HG03097 (cell line): ENCODE measurements at regions not wholly inside any gene's neighbourhood (a gene's known extent, or its start where the extent isn't known, plus 50 kb on each side); places are given as distances from the start of the nearest gene placed in this dataset.
"Not testable (repeated sequence)": the region's sequence is repeated elsewhere in the genome, so short reads cannot be mapped to it uniquely, and the experiment has no call there.

Experiments used
- ATAC-seq: cut with Tn5 transposase; IDR thresholded peaks from one replicate; pipeline ENCODE4 v1.9.1; 2021; ENCODE audit not compliant: unreplicated experiment, low FRiP score

GRCh38 chr7:65453341-65454030 is 79.8 kb downstream of the ZNF92 start:
- no peak for ATAC-seq

GRCh38 chr7:65454469-65454868 is 80.8 kb downstream of the ZNF92 start:
- no peak for ATAC-seq

- not testable (repeated sequence) for ATAC-seq
Measured at GRCh38 chr7:65455050-65455449, 81.4 kb downstream of the ZNF92 start.

GRCh38 chr7:65457705-65458104 is 84.0 kb downstream of the ZNF92 start:
- ATAC-seq = no peak

- no peak for ATAC-seq
Measured at GRCh38 chr7:65459438-65459837, 85.8 kb downstream of the ZNF92 start.

GRCh38 chr7:65462148-65462716 is 88.6 kb downstream of the ZNF92 start:
- no peak for ATAC-seq

- no peak for ATAC-seq
Measured at GRCh38 chr7:65463184-65463583, 89.5 kb downstream of the ZNF92 start.

- ATAC-seq = not testable (repeated sequence)
Measured at GRCh38 chr7:65469919-65470558, 96.4 kb downstream of the ZNF92 start.

- ATAC-seq = no peak
Measured at GRCh38 chr7:65471587-65471986, 97.9 kb downstream of the ZNF92 start.

- ATAC-seq = no peak
Measured at GRCh38 chr7:65475040-65475726, 101.5 kb downstream of the ZNF92 start.

GRCh38 chr7:65475734-65476319 is 102.2 kb downstream of the ZNF92 start:
- peak; percentile 97 for ATAC-seq

GRCh38 chr7:65477326-65477725 is 103.7 kb downstream of the ZNF92 start:
- ATAC-seq = no peak

- no peak for ATAC-seq
Measured at GRCh38 chr7:65489260-65489767, 115.7 kb downstream of the ZNF92 start.

GRCh38 chr7:65496697-65497096 is 123.0 kb downstream of the ZNF92 start:
- ATAC-seq = not testable (repeated sequence)

- ATAC-seq = no peak
Measured at GRCh38 chr7:65503434-65504152, 129.9 kb downstream of the ZNF92 start.

GRCh38 chr7:65504504-65505319 is 131.1 kb downstream of the ZNF92 start:
- ATAC-seq = not testable (repeated sequence)

- ATAC-seq = not testable (repeated sequence)
Measured at GRCh38 chr7:65505320-65505633, 131.6 kb downstream of the ZNF92 start.

- not testable (repeated sequence) for ATAC-seq
Measured at GRCh38 chr7:65508581-65509367, 135.1 kb downstream of the ZNF92 start.
